ENCODE measurements at regions not wholly inside any gene's neighbourhood (a gene's known extent, or its start where the extent isn't known, plus 50 kb on each side); places are given as distances from the start of the nearest gene placed in this dataset.

DNA sequence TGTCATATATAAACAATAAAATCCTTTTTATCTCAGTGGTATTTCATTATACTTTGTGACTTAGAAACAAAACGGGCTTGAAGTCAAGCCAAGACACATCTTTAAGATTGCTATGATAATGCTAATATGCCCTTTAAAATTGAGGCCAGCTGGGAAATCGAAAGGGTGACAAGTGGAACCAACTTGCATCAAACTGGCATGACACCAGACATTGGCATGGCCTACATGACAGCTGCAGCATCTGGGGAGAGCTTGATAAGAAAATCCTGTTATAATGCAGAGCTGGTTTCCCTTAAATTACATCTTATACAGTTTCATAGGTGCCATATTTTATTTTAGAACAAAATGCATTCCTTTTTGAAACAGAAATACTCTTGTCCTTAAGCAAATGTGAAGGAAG is 325.2 kb downstream of the ZBBX start:
- H3K27ac ChIP-seq (ENCODE audit: low read depth in 1 of 2, low read length in 2 of 2) = no peak overlapping the region
- H3K9me3 Mint-ChIP-seq = peaks cover 8% of the 10 kb centered on the region
- ChIA-PET POLR2A (no interaction called here), CTCF (no interaction called here)
- no peaks in the 10 kb centered on the region for H3K4me1 ChIP-seq (ENCODE audit: insufficient read depth, low read length)
- H3K4me3 ChIP-seq (ENCODE audit: low read length) = no peak overlapping the region
- ATAC-seq (ENCODE audit: poor library complexity) = no peak
- no peaks in the 10 kb centered on the region for H3K9me3 ChIP-seq (ENCODE audit: control insufficient read depth in 1 of 2, insufficient read depth in 1 of 2, low read length in 2 of 2)
- DNase-seq = no peak
- H3K36me3 Mint-ChIP-seq (ENCODE audit: low read depth) = no peaks in the 10 kb centered on the region
- intact Hi-C loops (cut with DNase I, micrococcal nuclease) = no loop called here
- no peak overlapping the region for H3K4me3 Mint-ChIP-seq
- H3K36me3 ChIP-seq (ENCODE audit: insufficient read depth, low read length) = no peaks in the 10 kb centered on the region
- H3K27ac Mint-ChIP-seq = no peak overlapping the region
- no peaks in the 10 kb centered on the region for H3K4me1 Mint-ChIP-seq (ENCODE audit: low read depth)
- TF ChIP-seq, protein P1, sequence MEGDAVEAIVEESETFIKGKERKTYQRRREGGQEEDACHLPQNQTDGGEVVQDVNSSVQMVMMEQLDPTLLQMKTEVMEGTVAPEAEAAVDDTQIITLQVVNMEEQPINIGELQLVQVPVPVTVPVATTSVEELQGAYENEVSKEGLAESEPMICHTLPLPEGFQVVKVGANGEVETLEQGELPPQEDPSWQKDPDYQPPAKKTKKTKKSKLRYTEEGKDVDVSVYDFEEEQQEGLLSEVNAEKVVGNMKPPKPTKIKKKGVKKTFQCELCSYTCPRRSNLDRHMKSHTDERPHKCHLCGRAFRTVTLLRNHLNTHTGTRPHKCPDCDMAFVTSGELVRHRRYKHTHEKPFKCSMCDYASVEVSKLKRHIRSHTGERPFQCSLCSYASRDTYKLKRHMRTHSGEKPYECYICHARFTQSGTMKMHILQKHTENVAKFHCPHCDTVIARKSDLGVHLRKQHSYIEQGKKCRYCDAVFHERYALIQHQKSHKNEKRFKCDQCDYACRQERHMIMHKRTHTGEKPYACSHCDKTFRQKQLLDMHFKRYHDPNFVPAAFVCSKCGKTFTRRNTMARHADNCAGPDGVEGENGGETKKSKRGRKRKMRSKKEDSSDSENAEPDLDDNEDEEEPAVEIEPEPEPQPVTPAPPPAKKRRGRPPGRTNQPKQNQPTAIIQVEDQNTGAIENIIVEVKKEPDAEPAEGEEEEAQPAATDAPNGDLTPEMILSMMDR (IDR thresholded peaks at IDR 0.05) = no peak
- H3K27me3 ChIP-seq (ENCODE audit: control insufficient read depth in 1 of 2, insufficient read depth in 2 of 2, low read length in 2 of 2) = no peaks in the 10 kb centered on the region
- H3K27me3 Mint-ChIP-seq = no peaks in the 10 kb centered on the region

DNA sequence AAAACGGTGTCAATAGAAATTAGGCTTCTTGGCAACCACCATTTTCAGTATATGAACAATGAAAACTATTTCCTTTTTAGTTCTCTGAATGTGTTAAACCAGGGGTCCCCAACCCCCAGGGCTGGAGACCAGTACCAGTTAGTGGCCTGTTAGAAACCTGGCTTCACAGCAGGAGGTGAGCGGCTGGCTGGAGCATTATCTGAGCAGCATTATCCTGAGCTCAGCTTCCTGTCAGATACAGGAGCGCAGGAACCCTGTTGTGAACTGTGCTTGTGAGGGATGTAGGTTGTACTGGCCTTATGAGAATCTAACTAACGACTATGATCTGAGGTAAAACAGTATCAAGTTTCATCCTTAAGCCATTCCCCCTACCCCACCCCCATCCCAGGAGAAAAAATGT is 328.7 kb downstream of the ZBBX start:
- Mint-ChIP-seq H3K4me1 (ENCODE audit: low read depth) (no peaks in the 10 kb centered on the region), H3K27ac (no peak overlapping the region), H3K4me3 (no peak overlapping the region), H3K27me3 (no peaks in the 10 kb centered on the region), H3K9me3 (peaks cover 3% of the 10 kb centered on the region), H3K36me3 (ENCODE audit: low read depth) (no peaks in the 10 kb centered on the region)
- ChIA-PET POLR2A (no interaction called here), CTCF (no interaction called here)
- DNase-seq = no peak
- H3K36me3 ChIP-seq (ENCODE audit: insufficient read depth, low read length) = no peaks in the 10 kb centered on the region
- no peak for ATAC-seq (ENCODE audit: poor library complexity)
- no peaks in the 10 kb centered on the region for H3K9me3 ChIP-seq (ENCODE audit: control insufficient read depth in 1 of 2, insufficient read depth in 1 of 2, low read length in 2 of 2)
- no peak overlapping the region for H3K4me3 ChIP-seq (ENCODE audit: low read length)
- no peaks in the 10 kb centered on the region for H3K4me1 ChIP-seq (ENCODE audit: insufficient read depth, low read length)
- no peaks in the 10 kb centered on the region for H3K27me3 ChIP-seq (ENCODE audit: control insufficient read depth in 1 of 2, insufficient read depth in 2 of 2, low read length in 2 of 2)
- TF ChIP-seq, protein P1 (IDR thresholded peaks at IDR 0.05) = no peak
- intact Hi-C loops (cut with DNase I, micrococcal nuclease) = no loop called here
- no peak overlapping the region for H3K27ac ChIP-seq (ENCODE audit: low read depth in 1 of 2, low read length in 2 of 2)

DNA sequence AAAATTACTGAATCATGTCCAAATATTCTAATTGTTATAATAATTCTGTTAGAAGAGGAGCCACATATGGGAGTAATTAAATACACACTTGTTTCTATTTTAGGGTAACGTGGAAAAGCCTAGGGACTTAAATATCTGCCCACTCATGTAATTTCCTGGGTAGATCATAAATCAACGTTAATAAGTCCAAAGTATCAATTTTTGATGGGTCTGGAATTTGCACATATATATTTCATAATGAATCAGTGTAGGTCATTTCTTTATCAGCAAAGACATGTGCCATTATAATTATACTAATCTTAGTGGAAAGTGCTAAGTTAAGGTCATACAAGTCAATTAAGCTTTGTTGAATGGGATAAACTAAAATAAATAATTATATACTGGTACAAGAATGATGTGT is 346.2 kb downstream of the ZBBX start:
- Histone ChIP-seq H3K4me1 (ENCODE audit: insufficient read depth, low read length) (no peaks in the 10 kb centered on the region), H3K36me3 (ENCODE audit: insufficient read depth, low read length) (no peaks in the 10 kb centered on the region), H3K9me3 (ENCODE audit: control insufficient read depth in 1 of 2, insufficient read depth in 1 of 2, low read length in 2 of 2) (no peaks in the 10 kb centered on the region), H3K27ac (ENCODE audit: low read depth in 1 of 2, low read length in 2 of 2) (no peak overlapping the region), H3K27me3 (ENCODE audit: control insufficient read depth in 1 of 2, insufficient read depth in 2 of 2, low read length in 2 of 2) (no peaks in the 10 kb centered on the region), H3K4me3 (ENCODE audit: low read length) (no peak overlapping the region)
- ATAC-seq (ENCODE audit: poor library complexity) (no peak), DNase-seq (no peak)
- ChIA-PET POLR2A (no interaction called here), CTCF (no interaction called here)
- Mint-ChIP-seq H3K4me1 (ENCODE audit: low read depth) (no peaks in the 10 kb centered on the region), H3K36me3 (ENCODE audit: low read depth) (no peaks in the 10 kb centered on the region), H3K9me3 (peaks cover 3% of the 10 kb centered on the region), H3K27ac (no peak overlapping the region), H3K27me3 (no peaks in the 10 kb centered on the region), H3K4me3 (no peak overlapping the region)
- intact Hi-C loops (cut with DNase I, micrococcal nuclease) = no loop called here
- TF ChIP-seq, protein P1 (IDR thresholded peaks at IDR 0.05) = no peak

Data from CD4-positive, alpha-beta T cell (primary cell).